GM21737 (cell line): ENCODE measurements at regions not wholly inside any gene's neighbourhood (a gene's known extent, or its start where the extent isn't known, plus 50 kb on each side); places are given as distances from the start of the nearest gene placed in this dataset.
"Not testable (repeated sequence)": the region's sequence is repeated elsewhere in the genome, so short reads cannot be mapped to it uniquely, and the experiment has no call there.

Experiments used
- ATAC-seq: cut with Tn5 transposase; IDR thresholded peaks from one replicate; pipeline ENCODE4 v1.9.1; 2021; ENCODE audit warnings: mild to moderate bottlenecking, moderate library complexity; ENCODE audit not compliant: unreplicated experiment

DNA sequence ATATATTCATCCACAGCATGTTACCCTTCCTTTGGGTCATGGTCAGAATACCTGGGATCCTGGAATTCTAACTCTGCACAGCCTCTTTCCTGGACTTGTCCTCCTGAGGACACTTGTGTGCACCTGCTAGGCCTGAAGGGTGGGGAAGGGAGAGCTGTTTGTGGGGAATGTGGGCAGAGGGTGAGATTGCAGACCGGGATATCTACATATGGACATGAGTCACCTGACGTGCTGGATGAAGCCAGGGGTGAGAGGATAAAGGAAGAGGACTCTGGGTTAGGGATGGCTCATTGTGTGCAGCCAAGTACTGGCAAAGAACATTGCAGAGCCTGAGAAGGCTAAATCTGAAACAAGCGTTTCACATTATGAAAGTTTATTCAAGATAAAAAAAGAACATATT is 241.4 kb upstream of the RPS23 start:
- ATAC-seq, result no peak

DNA sequence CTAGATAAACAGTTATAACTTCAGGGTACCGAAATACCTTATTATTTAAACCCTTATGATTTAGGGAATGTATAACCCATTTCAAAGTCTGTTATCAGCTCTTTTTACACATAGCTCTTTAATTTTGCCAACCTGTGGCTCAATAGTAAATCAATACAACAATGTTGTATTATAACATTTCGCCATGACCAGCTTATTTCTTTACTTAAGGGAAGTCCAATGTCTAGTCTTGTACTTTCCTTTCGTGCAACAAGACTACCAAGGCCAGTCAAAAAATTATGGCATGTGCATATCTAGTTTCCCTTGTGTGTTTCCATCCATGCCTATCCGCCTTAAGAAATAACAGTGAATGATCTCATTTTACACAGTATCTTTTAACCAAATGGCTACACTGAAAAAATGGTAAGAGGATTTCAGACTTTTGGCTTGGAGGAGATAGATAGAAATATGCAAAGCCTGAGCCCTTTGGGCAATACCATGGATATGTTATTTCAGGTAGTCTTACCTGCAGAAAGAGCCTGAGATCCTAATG is 239.5 kb upstream of the RPS23 start:
- no peak for ATAC-seq

GRCh38 chr5:82513738-82514137 is 235.6 kb upstream of the RPS23 start:
- no peak for ATAC-seq

DNA sequence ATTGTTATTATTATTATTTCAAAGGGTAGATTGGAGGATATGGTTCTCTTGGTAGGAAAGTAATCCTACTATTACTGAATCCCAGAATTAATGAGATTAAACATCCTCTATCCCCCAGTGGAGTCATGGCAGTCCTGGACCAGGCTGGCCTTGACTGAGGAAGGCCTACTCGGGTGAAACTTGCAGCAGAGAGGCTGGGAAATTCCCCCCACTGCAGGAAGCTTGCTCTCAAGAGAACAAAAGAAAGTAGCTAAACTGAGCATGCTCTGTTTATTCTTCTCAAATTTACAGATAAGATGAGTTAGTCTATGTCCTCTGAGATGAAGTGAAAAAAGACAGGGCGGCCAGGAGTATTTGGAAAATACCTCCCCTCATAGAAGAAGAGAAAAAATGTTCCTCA is 233.9 kb upstream of the RPS23 start:
- peak; percentile 62 for ATAC-seq

GRCh38 chr5:82511134-82511533 is 233.0 kb upstream of the RPS23 start:
- ATAC-seq, result no peak

DNA sequence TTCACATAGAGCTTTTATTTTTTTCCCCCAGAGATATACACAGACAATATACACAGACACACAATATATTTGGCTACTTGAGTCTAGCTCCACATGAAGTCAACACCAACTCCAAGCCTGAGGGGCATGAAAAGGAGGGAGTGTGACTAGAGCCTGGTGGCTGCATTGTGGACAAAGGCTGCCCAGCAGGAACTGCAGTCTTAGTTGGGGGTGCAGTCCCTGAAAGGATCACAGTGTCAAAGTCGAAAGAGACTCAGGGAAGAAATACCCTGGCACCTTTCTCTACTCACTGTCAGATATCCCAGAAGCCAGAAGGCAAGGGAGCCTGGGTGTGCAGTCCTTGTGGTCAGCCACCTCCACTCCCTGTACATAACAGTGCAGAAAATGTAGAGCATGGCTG is 231.6 kb upstream of the RPS23 start:
- no peak for ATAC-seq

DNA sequence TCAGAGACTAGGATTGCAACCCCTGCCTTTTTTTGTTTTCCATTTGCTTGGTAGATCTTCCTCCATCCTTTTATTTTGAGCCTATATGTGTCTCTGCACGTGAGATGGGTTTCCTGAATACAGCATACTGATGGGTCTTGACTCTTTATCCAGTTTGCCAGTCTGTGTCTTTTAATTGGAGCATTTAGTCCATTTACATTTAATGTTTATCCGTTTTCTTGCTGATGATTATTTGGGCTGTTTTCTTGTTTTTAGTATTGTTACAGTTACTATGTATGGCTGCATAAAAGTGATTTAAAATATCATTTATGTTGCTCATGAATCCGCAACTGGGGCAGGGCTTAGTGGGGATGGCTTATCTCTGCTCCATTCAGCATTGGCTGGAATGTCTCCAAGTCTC is 228.2 kb upstream of the RPS23 start:
- ATAC-seq, result not testable (repeated sequence)

GRCh38 chr5:82499725-82500244 is 221.6 kb upstream of the RPS23 start:
- no peak for ATAC-seq

DNA sequence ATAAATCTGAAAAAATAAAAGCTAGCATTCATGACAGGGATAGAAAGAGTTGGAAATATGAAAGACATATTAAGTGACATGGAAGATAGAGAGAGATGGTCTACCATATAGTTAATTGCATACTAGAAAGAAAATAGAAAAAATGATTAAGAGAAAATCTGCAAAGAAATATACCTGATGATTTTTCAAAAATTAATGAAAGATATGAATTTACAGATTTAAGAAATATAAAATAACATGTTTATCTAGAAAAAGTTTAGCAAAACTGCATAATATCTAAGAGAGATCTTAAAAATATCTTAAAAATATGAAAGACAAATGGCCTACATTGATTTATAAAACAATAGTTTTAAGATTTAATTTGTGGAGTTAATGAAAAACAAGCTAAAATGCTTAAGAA is 219.1 kb upstream of the RPS23 start:
- ATAC-seq, result no peak

DNA sequence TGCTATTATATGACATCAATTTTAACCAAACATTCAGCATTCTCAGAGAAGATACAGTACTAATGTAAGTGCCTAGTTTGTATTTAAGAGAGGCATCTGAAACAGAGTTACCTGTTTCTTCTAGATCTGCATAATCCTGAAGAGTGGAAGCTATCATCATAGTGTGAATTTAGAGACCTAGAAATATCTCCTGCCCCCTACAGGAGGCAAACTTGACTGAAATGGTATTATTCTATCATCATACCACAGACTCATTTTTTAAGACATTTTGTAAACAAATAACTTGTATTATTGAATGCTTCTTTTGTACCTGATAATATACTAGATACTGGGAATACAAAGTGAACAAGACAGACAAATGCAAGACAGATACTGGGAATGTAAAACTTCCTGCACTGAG is 216.8 kb upstream of the RPS23 start:
- ATAC-seq, result no peak

DNA sequence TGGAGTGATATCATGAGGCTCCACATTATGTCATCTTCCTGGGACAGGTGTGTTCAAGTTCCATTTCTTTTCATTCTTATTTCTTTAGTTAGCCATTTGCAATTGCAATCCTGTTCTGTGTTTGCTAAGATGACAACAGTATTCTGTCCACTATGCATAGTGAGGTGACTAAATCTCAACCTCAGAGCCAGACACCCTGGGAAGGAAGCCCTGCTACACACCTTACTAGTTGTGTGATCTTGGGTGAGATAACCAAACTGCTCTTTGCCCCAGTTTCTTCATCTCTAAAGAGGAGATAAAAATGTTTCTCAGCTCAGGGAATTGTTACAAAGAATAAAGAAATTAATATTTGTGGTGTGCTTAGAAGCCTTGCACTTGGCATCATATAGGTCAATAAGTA is 215.1 kb upstream of the RPS23 start:
- ATAC-seq, result no peak

GRCh38 chr5:82491397-82491796 is 213.2 kb upstream of the RPS23 start:
- ATAC-seq, result no peak

- no peak for ATAC-seq
Observed at GRCh38 chr5:82489683-82490082, 211.5 kb upstream of the RPS23 start.

GRCh38 chr5:82487131-82487530 is 209.0 kb upstream of the RPS23 start:
- no peak for ATAC-seq

DNA sequence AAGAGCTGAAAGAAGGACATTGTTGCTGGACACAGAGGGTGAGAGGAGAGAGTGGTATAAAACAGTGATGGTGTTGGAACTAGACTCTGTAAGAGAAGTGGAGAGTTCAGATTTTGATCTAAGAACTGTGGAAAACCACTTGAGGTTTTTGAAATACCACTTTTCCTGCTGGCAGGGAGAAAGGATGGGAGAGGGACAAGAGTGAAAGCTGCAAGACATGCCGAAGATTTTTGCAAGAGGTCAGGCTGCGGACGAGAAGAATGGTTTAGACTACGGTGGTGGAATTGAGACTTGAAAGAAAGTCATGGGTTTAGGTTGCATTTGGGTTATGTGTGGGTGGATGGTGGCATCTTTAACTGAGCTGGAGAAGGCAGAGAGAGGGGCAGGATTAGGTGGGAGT is 202.2 kb upstream of the RPS23 start:
- no peak for ATAC-seq

DNA sequence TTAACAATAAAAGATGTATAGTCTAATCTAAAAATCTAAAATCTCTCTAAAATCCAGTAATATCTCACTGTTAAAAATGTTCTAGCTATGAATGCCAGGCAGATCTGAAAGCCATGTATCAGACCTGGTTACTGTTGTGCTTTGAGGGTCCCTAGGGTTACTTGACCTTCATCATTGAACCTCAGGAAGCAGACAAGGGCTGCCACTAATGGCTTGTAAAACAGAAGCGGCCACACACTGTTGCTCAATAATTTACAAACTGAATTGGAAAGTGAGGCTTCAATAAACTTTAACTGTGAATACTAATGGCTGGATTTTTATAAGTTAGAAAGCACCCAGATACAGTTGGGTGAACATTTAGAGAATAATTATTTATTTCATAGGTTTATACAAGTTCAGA is 198.0 kb upstream of the RPS23 start:
- ATAC-seq, result no peak

DNA sequence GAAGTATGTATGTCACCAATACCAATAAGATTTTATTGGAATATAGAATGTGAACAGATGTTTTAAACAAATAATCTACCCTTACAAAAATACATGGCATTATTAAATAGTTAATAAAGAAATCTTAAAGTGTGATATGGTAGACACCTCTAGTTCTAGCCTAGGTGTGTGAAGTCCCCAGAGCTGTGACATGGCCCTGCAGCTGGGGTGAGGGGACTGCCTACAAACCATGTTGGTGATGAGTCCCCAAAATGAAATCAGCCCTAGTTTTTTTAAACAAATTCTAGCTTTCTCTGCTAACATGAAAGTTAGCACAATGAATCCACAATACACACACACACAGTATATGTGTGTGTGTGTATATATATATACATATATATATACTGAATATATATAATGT is 195.1 kb upstream of the RPS23 start:
- no peak for ATAC-seq

GRCh38 chr5:82470185-82470994 is 192.2 kb upstream of the RPS23 start:
- no peak for ATAC-seq

GRCh38 chr5:82466986-82467561 is 188.9 kb upstream of the RPS23 start:
- ATAC-seq, result no peak

GRCh38 chr5:82465235-82465634 is 187.1 kb upstream of the RPS23 start:
- ATAC-seq, result no peak

- ATAC-seq, result no peak
Observed at GRCh38 chr5:82459626-82460025, 181.5 kb upstream of the RPS23 start.

- not testable (repeated sequence) for ATAC-seq
Observed at GRCh38 chr5:82455317-82455716, 177.2 kb upstream of the RPS23 start.
